ENCODE measurements at regions not wholly inside any gene's neighbourhood (a gene's known extent, or its start where the extent isn't known, plus 50 kb on each side); places are given as distances from the start of the nearest gene placed in this dataset.

DNA sequence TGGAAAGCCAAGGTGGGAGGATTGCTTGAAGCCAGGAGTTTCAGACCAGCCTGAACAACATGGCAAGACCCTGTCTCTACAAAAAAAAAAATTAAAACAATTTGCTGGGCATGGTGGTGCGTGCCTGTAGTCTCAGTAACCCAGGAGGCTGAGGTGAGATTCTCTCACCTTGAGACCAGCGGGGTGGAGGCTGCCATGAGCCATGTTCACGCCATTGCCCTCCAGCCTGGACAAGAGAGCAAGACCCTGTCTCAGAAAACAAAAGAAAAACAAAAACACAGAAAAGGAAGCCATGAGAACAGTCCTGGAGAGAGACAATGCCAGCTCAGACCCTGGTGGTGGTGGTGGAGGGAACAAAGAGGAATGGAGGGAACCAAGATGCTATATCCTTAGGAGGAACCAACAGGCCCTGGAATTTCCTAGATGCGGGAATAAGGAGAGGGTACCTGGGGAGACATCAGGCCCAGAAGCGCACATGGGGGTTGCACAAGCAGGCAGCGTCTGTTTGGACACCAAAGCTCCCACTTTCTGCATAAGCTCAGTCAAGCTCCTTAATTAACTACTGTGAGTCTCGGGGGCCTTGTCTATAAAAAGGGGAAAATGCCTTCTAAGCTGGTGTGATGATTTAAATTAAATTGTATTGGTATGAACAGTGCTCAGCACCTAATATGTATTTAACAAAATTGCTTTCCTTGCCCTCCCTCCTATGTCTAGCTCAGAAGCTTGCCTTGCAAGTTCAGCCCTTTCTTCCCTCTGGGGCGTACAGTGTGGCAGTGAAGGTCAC is 143.8 kb downstream of the CCT6B start:
- TF ChIP-seq, protein P1, sequence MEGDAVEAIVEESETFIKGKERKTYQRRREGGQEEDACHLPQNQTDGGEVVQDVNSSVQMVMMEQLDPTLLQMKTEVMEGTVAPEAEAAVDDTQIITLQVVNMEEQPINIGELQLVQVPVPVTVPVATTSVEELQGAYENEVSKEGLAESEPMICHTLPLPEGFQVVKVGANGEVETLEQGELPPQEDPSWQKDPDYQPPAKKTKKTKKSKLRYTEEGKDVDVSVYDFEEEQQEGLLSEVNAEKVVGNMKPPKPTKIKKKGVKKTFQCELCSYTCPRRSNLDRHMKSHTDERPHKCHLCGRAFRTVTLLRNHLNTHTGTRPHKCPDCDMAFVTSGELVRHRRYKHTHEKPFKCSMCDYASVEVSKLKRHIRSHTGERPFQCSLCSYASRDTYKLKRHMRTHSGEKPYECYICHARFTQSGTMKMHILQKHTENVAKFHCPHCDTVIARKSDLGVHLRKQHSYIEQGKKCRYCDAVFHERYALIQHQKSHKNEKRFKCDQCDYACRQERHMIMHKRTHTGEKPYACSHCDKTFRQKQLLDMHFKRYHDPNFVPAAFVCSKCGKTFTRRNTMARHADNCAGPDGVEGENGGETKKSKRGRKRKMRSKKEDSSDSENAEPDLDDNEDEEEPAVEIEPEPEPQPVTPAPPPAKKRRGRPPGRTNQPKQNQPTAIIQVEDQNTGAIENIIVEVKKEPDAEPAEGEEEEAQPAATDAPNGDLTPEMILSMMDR (conservative IDR thresholded peaks at IDR 0.05 in 1 of 2, IDR thresholded peaks at IDR 0.05 in 1 of 2; ENCODE audit: low read depth in 1 of 2, low read length in 2 of 2), result no peak
- TF ChIP-seq EZH2 (IDR thresholded peaks at IDR 0.05; ENCODE audit: low read length, missing control alignments), result no peak

Measured in fibroblast of lung (primary cell).